ENCODE measurements at regions not wholly inside any gene's neighbourhood (a gene's known extent, or its start where the extent isn't known, plus 50 kb on each side); places are given as distances from the start of the nearest gene placed in this dataset.

DNA sequence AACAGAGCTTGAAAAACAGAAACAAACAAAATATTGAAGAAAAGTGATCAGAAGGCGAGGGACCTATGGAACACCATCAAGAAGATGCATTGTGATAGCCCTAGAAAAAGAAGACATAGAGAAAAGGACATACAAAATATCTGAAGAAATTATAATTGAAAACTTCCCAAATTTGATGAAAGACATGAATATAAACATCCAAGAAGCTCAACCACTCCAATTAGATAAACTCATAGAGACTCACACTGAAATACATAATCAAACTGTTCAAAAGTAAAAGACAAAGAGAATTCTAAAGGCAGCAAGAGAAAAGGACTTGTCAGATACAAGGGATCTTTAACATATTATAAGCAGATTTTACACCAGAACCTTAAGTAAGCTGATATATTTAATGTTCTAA lies 869.8 kb downstream of the PCDH18 start:
- ChIA-PET POLR2A (no interaction called here), CTCF (interaction anchor here (1.5 kb wide), 1 partner anchor 20 kb away, joined by 4 read pairs; no protein-coding TSS in a partner anchor)

GRCh38 chr4:136653640-136654406 lies 878.5 kb downstream of the PCDH18 start:
- ChIA-PET CTCF (interaction anchor here (1.2 kb wide), 1 partner anchor 11 kb away, joined by 3 read pairs; no protein-coding TSS in a partner anchor), POLR2A (no interaction called here)
- no peak for TF ChIP-seq CTCF (IDR thresholded peaks at IDR 0.05; ENCODE audit: control extremely low read depth, extremely low read depth, low read depth, missing control alignments)
- DNase-seq (ENCODE audit: extremely low spot score): no peak

More for the DNA sequence above, 869.8 kb downstream of the PCDH18 start:
- DNase-seq (ENCODE audit: extremely low spot score): no peak
- TF ChIP-seq CTCF (IDR thresholded peaks at IDR 0.05; ENCODE audit: control extremely low read depth, extremely low read depth, low read depth, missing control alignments): no peak

GRCh38 chr4:136651932-136652331 lies 880.4 kb downstream of the PCDH18 start:
- ChIA-PET POLR2A (no interaction called here), CTCF (interaction anchor here (1.3 kb wide), 2 partner anchors 8 to 13 kb away, joined by 3 to 4 read pairs; no protein-coding TSS in a partner anchor)
- TF ChIP-seq CTCF (IDR thresholded peaks at IDR 0.05; ENCODE audit: control extremely low read depth, extremely low read depth, low read depth, missing control alignments): no peak
- DNase-seq (ENCODE audit: extremely low spot score): no peak

DNA sequence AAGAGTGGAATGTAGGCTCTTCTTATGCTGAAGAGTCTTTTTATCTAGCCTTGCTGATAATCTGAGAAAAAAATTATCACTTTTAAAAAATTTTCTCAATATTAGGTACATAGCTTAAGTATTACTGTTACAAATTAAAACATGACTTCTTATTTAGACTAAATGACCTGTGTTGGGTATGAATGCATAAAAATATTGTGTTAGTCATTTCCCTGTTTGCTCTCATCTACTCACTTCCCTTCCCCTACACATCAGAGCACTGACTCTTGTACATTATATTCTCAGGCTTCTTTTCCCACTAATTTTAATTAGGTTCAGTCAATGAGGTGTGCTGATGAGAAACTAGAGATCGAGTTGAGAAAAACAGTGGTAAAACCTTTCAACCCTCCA lies 881.0 kb downstream of the PCDH18 start:
- CTCF ChIA-PET: interaction anchor here (1.3 kb wide), 1 partner anchor 9 kb away, joined by 4 read pairs; no protein-coding TSS in a partner anchor

GRCh38 chr4:136650541-136651277 lies 881.6 kb downstream of the PCDH18 start:
- DNase-seq (ENCODE audit: extremely low spot score): no peak
- POLR2A ChIA-PET: no interaction called here
- CTCF ChIA-PET: interaction anchor here (1.3 kb wide), 1 partner anchor 9 kb away, joined by 4 read pairs; no protein-coding TSS in a partner anchor
- TF ChIP-seq CTCF (IDR thresholded peaks at IDR 0.05; ENCODE audit: control extremely low read depth, extremely low read depth, low read depth, missing control alignments): no peak

More for the DNA sequence above, 881.0 kb downstream of the PCDH18 start:
- POLR2A ChIA-PET: no interaction called here
- no peak for DNase-seq (ENCODE audit: extremely low spot score)
- TF ChIP-seq CTCF (IDR thresholded peaks at IDR 0.05; ENCODE audit: control extremely low read depth, extremely low read depth, low read depth, missing control alignments): no peak

- no peak for TF ChIP-seq CTCF (IDR thresholded peaks at IDR 0.05; ENCODE audit: control extremely low read depth, extremely low read depth, low read depth, missing control alignments)
- ChIA-PET CTCF (no interaction called here), POLR2A (no interaction called here)
- DNase-seq (ENCODE audit: extremely low spot score): no peak
Observed at GRCh38 chr4:136644279-136644678, 888.0 kb downstream of the PCDH18 start.

All from GM10248 (cell line).